Panc1 (cell line): ENCODE measurements at regions not wholly inside any gene's neighbourhood (a gene's known extent, or its start where the extent isn't known, plus 50 kb on each side); places are given as distances from the start of the nearest gene placed in this dataset.

ENCODE experiments used
- ATAC-seq: fragments of 200-7000 bp; cut with Tn5 transposase; 2 replicates; pipeline ENCODE4 v1.9.1; 2020; ENCODE audit warnings: mild to moderate bottlenecking, moderate library complexity
- BruUV-seq: library from RNA; stranded (reverse); fragments of 400-500 nt; replicated peaks from 2 replicates; lab custom pipeline; 2021; lab: Mats Ljungman, UMichigan
- CTCF ChIA-PET: fragments of 300-600 bp; sonication (Branson Sonifier 250); formaldehyde crosslinking; loops from one replicate; lab custom pipeline; 2022; ENCODE audit warnings: antibody characterized with exemption; lab: Charles Lee
- POLR2A ChIA-PET: fragments of 300-600 bp; sonication (Branson Sonifier 250); formaldehyde crosslinking; loops from one replicate; lab custom pipeline; 2022; ENCODE audit warnings: antibody characterized with exemption; lab: Charles Lee
- DNase-seq: peaks from one replicate; pipeline ENCODE4 v3.0.0-alpha.2; 2010; ENCODE audit warnings: low read depth, low spot score
- H3K27ac ChIP-seq: 2 replicates; pipeline ENCODE4 v1.5.1; 2011; ENCODE audit warnings: mild to moderate bottlenecking, low read length, inconsistent platforms
- H3K27me3 ChIP-seq: fragments of 200-500 bp; sonication (Bioruptor generic); 2 replicates; pipeline ENCODE4 v1.6.0; 2014; ENCODE audit warnings: low read length, inconsistent platforms; ENCODE audit not compliant: control insufficient read depth, insufficient read depth
- H3K36me3 ChIP-seq: fragments of 200-500 bp; sonication (Bioruptor generic); 2 replicates; pipeline ENCODE4 v1.5.1; 2014; ENCODE audit warnings: inconsistent platforms, mild to moderate bottlenecking, low read length, moderate library complexity; ENCODE audit not compliant: control insufficient read depth, insufficient read depth
- H3K4me1 ChIP-seq: 2 replicates; pipeline ENCODE4 v1.5.1; 2011; ENCODE audit warnings: inconsistent platforms, mild to moderate bottlenecking, low read length, moderate library complexity; ENCODE audit not compliant: control insufficient read depth, insufficient read depth
- H3K4me3 ChIP-seq, 2 experiments: 2 replicates each; pipeline ENCODE4 v1.5.1; 2011 to 2012; ENCODE audit warnings: low read depth in 2 of 2, low read length in 2 of 2, mild to moderate bottlenecking in 2 of 2, inconsistent platforms in 1 of 2, moderate library complexity in 1 of 2
- H3K9me3 ChIP-seq: fragments of 200-500 bp; sonication (Bioruptor generic); 2 replicates; pipeline ENCODE4 v1.5.1; 2014; ENCODE audit warnings: low read depth, mild to moderate bottlenecking, inconsistent platforms, low read length, moderate library complexity; ENCODE audit not compliant: control insufficient read depth, insufficient read depth
- POLR2AphosphoS5 ChIP-seq: IDR thresholded peaks from 2 replicates; pipeline ENCODE4 v1.6.1; 2012; ENCODE audit warnings: mild to moderate bottlenecking, low read depth, low read length, moderate library complexity
- SIN3A ChIP-seq: IDR thresholded peaks from 2 replicates; pipeline ENCODE4 v1.6.1; 2012; ENCODE audit warnings: low read depth, mild to moderate bottlenecking, low read length, moderate library complexity, borderline replicate concordance; ENCODE audit not compliant: insufficient read depth
- TCF7L2 ChIP-seq: IDR thresholded peaks from 2 replicates; pipeline ENCODE4 v1.6.1; 2011; ENCODE audit warnings: mild to moderate bottlenecking, low read depth, low read length, inconsistent platforms
- in situ Hi-C: cut with HindIII; loops from 2 replicates; pipeline ENCODE4 v1.10.0; 2016; ENCODE audit warnings: low sequenced_read_pairs, low pct_unique_long_range_greater_than_20kb
- intact Hi-C: fragments of 100-400 bp; cut with micrococcal nuclease; formaldehyde crosslinking; loops from one replicate; pipeline ENCODE4 v1.10.0; 2022; ENCODE audit not compliant: unreplicated experiment
- TF ChIP-seq, protein P1 (sequence below): fragments of 450-650 bp; IDR thresholded peaks from 2 replicates; pipeline ENCODE4 v1.5.1; 2017; ENCODE audit warnings: mild to moderate bottlenecking
- TF ChIP-seq, protein P2 (sequence below), 2 experiments: IDR thresholded peaks; 2 replicates each; pipeline ENCODE4 v1.6.1; 2011 to 2012; ENCODE audit warnings: low read depth in 2 of 2, control low read depth in 1 of 2, low read length in 1 of 2, mild to moderate bottlenecking in 1 of 2, moderate library complexity in 1 of 2; ENCODE audit not compliant: insufficient read depth in 1 of 2

DNA sequence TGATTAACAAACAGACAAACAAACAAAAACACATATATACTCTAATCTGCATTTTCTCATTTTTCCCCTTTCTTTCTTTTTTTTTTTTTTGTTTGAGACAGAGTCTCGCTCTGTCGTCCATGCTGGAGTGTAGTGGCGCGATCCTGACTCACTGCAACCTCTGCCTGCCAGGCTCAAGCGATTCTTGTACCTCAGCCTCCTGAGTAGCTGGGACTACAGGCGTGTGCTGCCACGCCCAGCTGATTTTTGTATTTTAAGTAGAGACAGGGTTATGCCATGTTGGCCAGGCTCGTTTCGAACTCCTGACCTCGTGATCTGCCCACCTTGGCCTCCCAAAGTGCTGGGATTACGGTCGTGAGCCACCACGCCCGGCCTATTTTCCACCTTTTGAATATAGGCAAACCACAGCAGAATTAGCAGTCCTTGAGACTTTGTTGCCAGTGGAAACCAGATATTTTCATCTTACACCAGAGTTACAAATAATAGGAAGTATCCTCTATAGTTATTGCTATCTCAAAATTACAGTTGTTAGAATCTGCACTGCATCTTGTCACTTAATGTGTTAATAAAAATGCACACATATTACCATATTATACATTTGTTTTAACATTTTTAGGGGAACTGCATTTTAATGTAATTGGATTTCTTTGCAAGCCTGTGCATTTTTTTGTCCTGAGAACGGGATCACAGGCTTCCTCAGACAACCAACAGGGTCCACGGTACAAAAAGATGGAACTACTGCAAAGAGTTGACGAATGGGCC lies 208.2 kb upstream of the ZNF217 start:
- CTCF ChIA-PET: no interaction called here
- no TSS peak for BruUV-seq

DNA sequence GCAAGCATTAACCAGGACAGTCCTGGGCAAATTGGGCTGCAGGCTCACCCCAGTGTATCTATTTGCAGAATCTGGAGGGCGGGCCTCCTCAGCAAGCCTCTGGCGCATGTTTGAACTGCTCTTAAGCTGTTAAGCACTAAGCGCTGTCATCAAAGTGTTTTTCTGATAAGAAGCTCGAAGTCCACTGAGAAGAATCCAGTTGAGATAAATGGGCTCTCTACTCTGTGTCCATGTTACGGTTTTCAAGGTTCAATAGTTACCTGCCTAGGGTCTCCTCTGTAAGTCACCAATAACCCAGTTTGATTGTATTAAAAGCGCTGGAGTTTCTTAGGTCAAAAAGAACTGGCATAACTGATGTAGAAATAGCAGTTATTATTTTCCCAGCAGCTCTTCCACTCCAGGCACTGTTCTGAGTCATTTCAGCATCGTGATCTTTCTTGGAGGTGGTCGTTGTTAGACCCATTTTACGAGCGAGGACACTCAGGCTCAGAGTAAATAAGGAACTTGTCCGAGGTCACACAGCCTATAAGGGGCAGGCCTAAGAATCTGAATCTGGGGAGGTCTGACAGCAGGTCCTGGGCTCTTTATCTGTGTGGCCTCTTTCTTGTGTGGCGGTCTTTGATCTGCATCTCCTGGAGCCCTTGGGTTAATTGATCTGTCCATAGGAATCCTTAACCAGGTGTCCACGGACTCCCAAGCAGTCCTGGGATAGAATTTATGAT lies 207.4 kb upstream of the ZNF217 start:
- ChIA-PET POLR2A (no interaction called here), CTCF (no interaction called here)
- intact Hi-C loops (no loop called here), in situ Hi-C loops (no loop called here)
- DNase-seq: no peak
- Histone ChIP-seq H3K4me1 (peaks cover 50% of the 10 kb centered on the region), H3K27ac (peak overlapping the region; percentile 100), H3K4me3 (no peak overlapping the region), H3K9me3 (no peaks in the 10 kb centered on the region), H3K27me3 (no peaks in the 10 kb centered on the region), H3K36me3 (no peaks in the 10 kb centered on the region)
- no TSS peak for BruUV-seq
- TF ChIP-seq SIN3A: no peak
- peak; percentile 85 for TF ChIP-seq TCF7L2
- no peak for TF ChIP-seq POLR2AphosphoS5
- TF ChIP-seq, protein P1, sequence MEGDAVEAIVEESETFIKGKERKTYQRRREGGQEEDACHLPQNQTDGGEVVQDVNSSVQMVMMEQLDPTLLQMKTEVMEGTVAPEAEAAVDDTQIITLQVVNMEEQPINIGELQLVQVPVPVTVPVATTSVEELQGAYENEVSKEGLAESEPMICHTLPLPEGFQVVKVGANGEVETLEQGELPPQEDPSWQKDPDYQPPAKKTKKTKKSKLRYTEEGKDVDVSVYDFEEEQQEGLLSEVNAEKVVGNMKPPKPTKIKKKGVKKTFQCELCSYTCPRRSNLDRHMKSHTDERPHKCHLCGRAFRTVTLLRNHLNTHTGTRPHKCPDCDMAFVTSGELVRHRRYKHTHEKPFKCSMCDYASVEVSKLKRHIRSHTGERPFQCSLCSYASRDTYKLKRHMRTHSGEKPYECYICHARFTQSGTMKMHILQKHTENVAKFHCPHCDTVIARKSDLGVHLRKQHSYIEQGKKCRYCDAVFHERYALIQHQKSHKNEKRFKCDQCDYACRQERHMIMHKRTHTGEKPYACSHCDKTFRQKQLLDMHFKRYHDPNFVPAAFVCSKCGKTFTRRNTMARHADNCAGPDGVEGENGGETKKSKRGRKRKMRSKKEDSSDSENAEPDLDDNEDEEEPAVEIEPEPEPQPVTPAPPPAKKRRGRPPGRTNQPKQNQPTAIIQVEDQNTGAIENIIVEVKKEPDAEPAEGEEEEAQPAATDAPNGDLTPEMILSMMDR: no peak
- TF ChIP-seq, protein P2, sequence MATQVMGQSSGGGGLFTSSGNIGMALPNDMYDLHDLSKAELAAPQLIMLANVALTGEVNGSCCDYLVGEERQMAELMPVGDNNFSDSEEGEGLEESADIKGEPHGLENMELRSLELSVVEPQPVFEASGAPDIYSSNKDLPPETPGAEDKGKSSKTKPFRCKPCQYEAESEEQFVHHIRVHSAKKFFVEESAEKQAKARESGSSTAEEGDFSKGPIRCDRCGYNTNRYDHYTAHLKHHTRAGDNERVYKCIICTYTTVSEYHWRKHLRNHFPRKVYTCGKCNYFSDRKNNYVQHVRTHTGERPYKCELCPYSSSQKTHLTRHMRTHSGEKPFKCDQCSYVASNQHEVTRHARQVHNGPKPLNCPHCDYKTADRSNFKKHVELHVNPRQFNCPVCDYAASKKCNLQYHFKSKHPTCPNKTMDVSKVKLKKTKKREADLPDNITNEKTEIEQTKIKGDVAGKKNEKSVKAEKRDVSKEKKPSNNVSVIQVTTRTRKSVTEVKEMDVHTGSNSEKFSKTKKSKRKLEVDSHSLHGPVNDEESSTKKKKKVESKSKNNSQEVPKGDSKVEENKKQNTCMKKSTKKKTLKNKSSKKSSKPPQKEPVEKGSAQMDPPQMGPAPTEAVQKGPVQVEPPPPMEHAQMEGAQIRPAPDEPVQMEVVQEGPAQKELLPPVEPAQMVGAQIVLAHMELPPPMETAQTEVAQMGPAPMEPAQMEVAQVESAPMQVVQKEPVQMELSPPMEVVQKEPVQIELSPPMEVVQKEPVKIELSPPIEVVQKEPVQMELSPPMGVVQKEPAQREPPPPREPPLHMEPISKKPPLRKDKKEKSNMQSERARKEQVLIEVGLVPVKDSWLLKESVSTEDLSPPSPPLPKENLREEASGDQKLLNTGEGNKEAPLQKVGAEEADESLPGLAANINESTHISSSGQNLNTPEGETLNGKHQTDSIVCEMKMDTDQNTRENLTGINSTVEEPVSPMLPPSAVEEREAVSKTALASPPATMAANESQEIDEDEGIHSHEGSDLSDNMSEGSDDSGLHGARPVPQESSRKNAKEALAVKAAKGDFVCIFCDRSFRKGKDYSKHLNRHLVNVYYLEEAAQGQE (IDR thresholded peaks at IDR 0.05; ENCODE audit: insufficient read depth in 1 of 2, low read depth in 2 of 2, low read length in 1 of 2): no peak
- no peak for ATAC-seq

More for the DNA sequence above, 208.2 kb upstream of the ZNF217 start:
- peaks cover 56% of the 10 kb centered on the region for H3K4me1 ChIP-seq
- POLR2A ChIA-PET: no interaction called here
- TF ChIP-seq SIN3A (no peak), POLR2AphosphoS5 (no peak), TCF7L2 (no peak)
- TF ChIP-seq, protein P1: no peak
- TF ChIP-seq, protein P2 (IDR thresholded peaks at IDR 0.05; ENCODE audit: insufficient read depth in 1 of 2, low read depth in 2 of 2, low read length in 1 of 2): no peak
- no peaks in the 10 kb centered on the region for H3K9me3 ChIP-seq
- in situ Hi-C loops: no loop called here
- peak overlapping the region; percentile 100 for H3K27ac ChIP-seq
- intact Hi-C loops: no loop called here
- no peaks in the 10 kb centered on the region for H3K36me3 ChIP-seq
- ATAC-seq (no peak), DNase-seq (no peak)
- H3K27me3 ChIP-seq: no peaks in the 10 kb centered on the region
- no peak overlapping the region for H3K4me3 ChIP-seq
